Stomach (tissue), 4 donors: ENCODE measurements at regions not wholly inside any gene's neighbourhood (a gene's known extent, or its start where the extent isn't known, plus 50 kb on each side); places are given as distances from the start of the nearest gene placed in this dataset.
"Not testable (repeated sequence)": the region's sequence is repeated elsewhere in the genome, so short reads cannot be mapped to it uniquely, and the experiment has no call there.

ENCODE experiments used
- CTCF ChIP-seq, 7 experiments: fragments of 450-650 bp in 4 of 7; fragments of 200-600 bp in 3 of 7; sonication (generic) in 3 of 7; IDR thresholded peaks; one replicate each; pipeline ENCODE4 v1.5.1; 2016 to 2019; ENCODE audit warnings: antibody characterized with exemption in 7 of 7, control low read depth in 2 of 7, mild to moderate bottlenecking in 1 of 7
- EP300 ChIP-seq: sonication (generic); formaldehyde crosslinking; IDR thresholded peaks from one replicate; pipeline ENCODE4 v1.6.1; 2017; ENCODE audit warnings: antibody characterized with exemption
- POLR2A ChIP-seq, 4 donors: fragments of 450-650 bp; IDR thresholded peaks; one replicate each; pipeline ENCODE4 v1.6.1; 2016; ENCODE audit warnings: antibody characterized with exemption in 4 of 4, control low read depth in 2 of 4, mild to moderate bottlenecking in 1 of 4, moderate library complexity in 1 of 4
- POLR2AphosphoS5 ChIP-seq, 3 donors: sonication (generic); formaldehyde crosslinking; IDR thresholded peaks; one replicate each; pipeline ENCODE4 v1.6.1; 2016; ENCODE audit warnings: antibody characterized with exemption in 3 of 3

- not testable (repeated sequence) for TF ChIP-seq CTCF (IDR thresholded peaks at IDR 0.05); POLR2A (IDR thresholded peaks at IDR 0.05); POLR2AphosphoS5 (IDR thresholded peaks at IDR 0.05); EP300
Observed at GRCh38 chrX:3817480-3817879, 104.0 kb upstream of the PRKX start.
